ENCODE measurements at regions not wholly inside any gene's neighbourhood (a gene's known extent, or its start where the extent isn't known, plus 50 kb on each side); places are given as distances from the start of the nearest gene placed in this dataset.

DNA sequence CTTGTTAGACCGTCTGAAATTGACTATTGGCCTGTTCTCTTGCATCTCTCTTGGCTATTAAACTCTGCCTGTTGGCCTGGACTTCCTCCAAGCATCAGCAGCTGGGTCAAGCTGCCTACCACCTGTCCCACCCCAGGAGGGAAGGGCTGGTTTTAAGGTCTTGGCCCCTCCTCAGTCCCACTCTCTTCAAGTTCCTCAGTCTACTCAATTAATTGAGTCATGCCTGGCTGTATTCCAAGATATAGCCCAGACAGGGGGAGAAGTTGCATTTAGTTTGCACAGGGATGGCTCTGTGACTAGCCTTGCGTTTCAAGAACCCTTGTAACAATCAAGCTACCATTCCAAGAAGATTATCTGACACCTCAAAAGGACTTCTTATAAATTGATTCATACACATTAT lies 113.8 kb upstream of the GLI3 start:
- no peak overlapping the region for H3K4me3 ChIP-seq (ENCODE audit: insufficient read depth, low read length)
- no peaks in the 10 kb centered on the region for H3K79me2 ChIP-seq (ENCODE audit: insufficient read depth, low read length)
- H2AFZ ChIP-seq (ENCODE audit: low read length) = no peak overlapping the region
- no peaks in the 10 kb centered on the region for H3K36me3 ChIP-seq (ENCODE audit: insufficient read depth, low read length)
- no peaks in the 10 kb centered on the region for H3K9me3 ChIP-seq (ENCODE audit: low read depth, low read length)
- TF ChIP-seq, protein P1, sequence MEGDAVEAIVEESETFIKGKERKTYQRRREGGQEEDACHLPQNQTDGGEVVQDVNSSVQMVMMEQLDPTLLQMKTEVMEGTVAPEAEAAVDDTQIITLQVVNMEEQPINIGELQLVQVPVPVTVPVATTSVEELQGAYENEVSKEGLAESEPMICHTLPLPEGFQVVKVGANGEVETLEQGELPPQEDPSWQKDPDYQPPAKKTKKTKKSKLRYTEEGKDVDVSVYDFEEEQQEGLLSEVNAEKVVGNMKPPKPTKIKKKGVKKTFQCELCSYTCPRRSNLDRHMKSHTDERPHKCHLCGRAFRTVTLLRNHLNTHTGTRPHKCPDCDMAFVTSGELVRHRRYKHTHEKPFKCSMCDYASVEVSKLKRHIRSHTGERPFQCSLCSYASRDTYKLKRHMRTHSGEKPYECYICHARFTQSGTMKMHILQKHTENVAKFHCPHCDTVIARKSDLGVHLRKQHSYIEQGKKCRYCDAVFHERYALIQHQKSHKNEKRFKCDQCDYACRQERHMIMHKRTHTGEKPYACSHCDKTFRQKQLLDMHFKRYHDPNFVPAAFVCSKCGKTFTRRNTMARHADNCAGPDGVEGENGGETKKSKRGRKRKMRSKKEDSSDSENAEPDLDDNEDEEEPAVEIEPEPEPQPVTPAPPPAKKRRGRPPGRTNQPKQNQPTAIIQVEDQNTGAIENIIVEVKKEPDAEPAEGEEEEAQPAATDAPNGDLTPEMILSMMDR (IDR thresholded peaks at IDR 0.05; ENCODE audit: extremely low read depth, low read depth, low read length) = no peak
- no peaks in the 10 kb centered on the region for H3K4me1 ChIP-seq (ENCODE audit: insufficient read depth, low read length)
- no peak overlapping the region for H3K27ac ChIP-seq (ENCODE audit: low read depth, low read length)
- no peak for DNase-seq (ENCODE audit: insufficient read length, low spot score, missing footprints)
- H3K4me2 ChIP-seq (ENCODE audit: insufficient read depth, low read length) = no peak overlapping the region
- H3K27me3 ChIP-seq (ENCODE audit: insufficient read depth, low read length) = peaks cover 4% of the 10 kb centered on the region
- no peaks in the 10 kb centered on the region for H4K20me1 ChIP-seq (ENCODE audit: insufficient read depth, low read length)

DNA sequence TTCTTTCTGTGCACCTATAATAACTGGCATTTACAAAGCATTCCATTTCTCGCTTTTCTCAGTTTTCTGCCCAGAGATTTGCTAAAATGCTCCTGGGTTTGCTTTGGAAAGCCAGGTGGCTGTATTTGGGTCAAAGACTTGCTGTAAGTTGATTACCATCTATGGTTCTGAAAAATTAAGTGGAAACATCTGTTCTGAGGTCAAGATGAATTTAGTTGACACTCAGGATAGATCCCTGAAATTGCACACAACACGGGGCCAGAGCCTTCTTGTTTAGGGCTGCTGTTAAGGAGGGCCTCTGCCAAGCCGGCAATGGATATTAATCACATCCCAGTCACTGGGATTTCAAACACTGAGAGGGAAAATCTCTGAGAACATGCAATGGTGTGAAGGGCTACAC lies 111.6 kb upstream of the GLI3 start:
- Histone ChIP-seq H3K27ac (ENCODE audit: low read depth, low read length) (no peak overlapping the region), H3K4me2 (ENCODE audit: insufficient read depth, low read length) (no peak overlapping the region), H3K79me2 (ENCODE audit: insufficient read depth, low read length) (no peaks in the 10 kb centered on the region), H4K20me1 (ENCODE audit: insufficient read depth, low read length) (no peaks in the 10 kb centered on the region), H3K4me3 (ENCODE audit: insufficient read depth, low read length) (no peak overlapping the region), H3K9me3 (ENCODE audit: low read depth, low read length) (no peaks in the 10 kb centered on the region), H3K36me3 (ENCODE audit: insufficient read depth, low read length) (no peaks in the 10 kb centered on the region), H2AFZ (ENCODE audit: low read length) (no peak overlapping the region), H3K27me3 (ENCODE audit: insufficient read depth, low read length) (peaks cover 4% of the 10 kb centered on the region), H3K4me1 (ENCODE audit: insufficient read depth, low read length) (no peaks in the 10 kb centered on the region)
- no peak for DNase-seq (ENCODE audit: insufficient read length, low spot score, missing footprints)
- TF ChIP-seq, protein P1 (IDR thresholded peaks at IDR 0.05; ENCODE audit: extremely low read depth, low read depth, low read length) = no peak

DNA sequence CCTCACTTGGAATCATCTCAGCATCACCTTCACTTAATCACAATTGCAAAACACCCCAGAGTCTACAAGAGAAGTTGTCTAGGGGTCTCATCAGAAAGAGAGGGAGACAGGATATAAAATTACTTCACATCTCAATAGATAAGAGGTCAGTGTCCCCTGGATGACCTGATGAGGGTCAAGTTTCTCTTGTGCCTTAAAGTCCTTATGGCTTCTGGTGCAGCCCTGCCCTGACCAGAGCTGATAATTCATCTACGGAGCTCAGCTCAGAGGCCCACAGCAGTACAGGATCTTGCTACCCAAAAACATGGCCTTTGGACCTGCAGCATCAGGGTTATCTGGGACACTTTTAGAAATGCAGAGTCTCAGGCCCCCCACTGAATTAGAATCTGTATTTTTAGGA lies 111.1 kb upstream of the GLI3 start:
- Histone ChIP-seq H3K27me3 (ENCODE audit: insufficient read depth, low read length) (peaks cover 7% of the 10 kb centered on the region), H2AFZ (ENCODE audit: low read length) (no peak overlapping the region), H3K27ac (ENCODE audit: low read depth, low read length) (no peak overlapping the region)

DNA sequence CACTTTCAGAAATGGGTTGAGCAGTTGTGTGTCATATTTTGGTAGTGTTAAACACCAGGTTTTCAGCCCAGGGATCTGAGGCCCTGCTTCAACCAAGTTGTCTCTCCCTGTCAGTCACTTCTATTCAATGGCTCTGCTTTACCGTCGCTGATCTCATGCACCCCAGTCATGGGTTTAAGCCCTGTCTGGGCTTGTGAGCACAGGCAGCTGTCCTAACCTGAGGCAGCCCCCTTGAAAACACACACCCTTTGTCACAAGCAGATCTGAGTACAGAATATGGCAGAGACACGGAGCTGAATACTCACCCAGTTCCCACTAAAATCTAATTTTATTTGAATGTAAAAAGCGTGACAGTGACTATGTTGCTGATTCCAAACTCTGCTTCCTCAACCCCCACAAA lies 110.6 kb upstream of the GLI3 start:
- H3K27ac ChIP-seq (ENCODE audit: low read depth, low read length) = no peak overlapping the region
- H4K20me1 ChIP-seq (ENCODE audit: insufficient read depth, low read length) = no peaks in the 10 kb centered on the region
- DNase-seq (ENCODE audit: insufficient read length, low spot score, missing footprints) = peak; percentile 18
- H2AFZ ChIP-seq (ENCODE audit: low read length) = no peak overlapping the region
- peaks cover 7% of the 10 kb centered on the region for H3K27me3 ChIP-seq (ENCODE audit: insufficient read depth, low read length)
- no peaks in the 10 kb centered on the region for H3K9me3 ChIP-seq (ENCODE audit: low read depth, low read length)
- no peaks in the 10 kb centered on the region for H3K4me1 ChIP-seq (ENCODE audit: insufficient read depth, low read length)
- H3K36me3 ChIP-seq (ENCODE audit: insufficient read depth, low read length) = no peaks in the 10 kb centered on the region
- no peak overlapping the region for H3K4me3 ChIP-seq (ENCODE audit: insufficient read depth, low read length)
- no peak overlapping the region for H3K4me2 ChIP-seq (ENCODE audit: insufficient read depth, low read length)
- no peaks in the 10 kb centered on the region for H3K79me2 ChIP-seq (ENCODE audit: insufficient read depth, low read length)
- TF ChIP-seq, protein P1 (IDR thresholded peaks at IDR 0.05; ENCODE audit: extremely low read depth, low read depth, low read length) = no peak

More for the DNA sequence above, 111.1 kb upstream of the GLI3 start:
- no peak overlapping the region for H3K4me3 ChIP-seq (ENCODE audit: insufficient read depth, low read length)
- H4K20me1 ChIP-seq (ENCODE audit: insufficient read depth, low read length) = no peaks in the 10 kb centered on the region
- peak; percentile 17 for DNase-seq (ENCODE audit: insufficient read length, low spot score, missing footprints)
- H3K36me3 ChIP-seq (ENCODE audit: insufficient read depth, low read length) = no peaks in the 10 kb centered on the region
- H3K4me1 ChIP-seq (ENCODE audit: insufficient read depth, low read length) = no peaks in the 10 kb centered on the region
- no peaks in the 10 kb centered on the region for H3K79me2 ChIP-seq (ENCODE audit: insufficient read depth, low read length)
- no peaks in the 10 kb centered on the region for H3K9me3 ChIP-seq (ENCODE audit: low read depth, low read length)
- TF ChIP-seq, protein P1 (IDR thresholded peaks at IDR 0.05; ENCODE audit: extremely low read depth, low read depth, low read length) = no peak
- H3K4me2 ChIP-seq (ENCODE audit: insufficient read depth, low read length) = no peak overlapping the region
